Ishikawa (cell line): ENCODE measurements at regions not wholly inside any gene's neighbourhood (a gene's known extent, or its start where the extent isn't known, plus 50 kb on each side); places are given as distances from the start of the nearest gene placed in this dataset.

ENCODE experiments used
- FOXM1 ChIP-seq: IDR thresholded peaks from 2 replicates; pipeline ENCODE4 v1.6.1; 2012; ENCODE audit warnings: low read depth, borderline replicate concordance
- MAX ChIP-seq: IDR thresholded peaks from 2 replicates; pipeline ENCODE4 v1.6.1; 2012
- REST ChIP-seq: IDR thresholded peaks from 2 replicates; pipeline ENCODE4 v1.6.1; 2012; ENCODE audit warnings: low read depth, mild to moderate bottlenecking
- TAF1 ChIP-seq: IDR thresholded peaks from 2 replicates; pipeline ENCODE4 v1.6.1; 2012; ENCODE audit warnings: low read depth, mild to moderate bottlenecking
- USF1 ChIP-seq: IDR thresholded peaks from 2 replicates; pipeline ENCODE4 v1.6.1; 2012
- YY1 ChIP-seq: IDR thresholded peaks from 2 replicates; pipeline ENCODE4 v1.6.1; 2012; ENCODE audit warnings: low read depth

GRCh38 chr14:39609119-39609518, 176.9 kb upstream of the FBXO33 start:
- TF ChIP-seq TAF1: no peak
- no peak for TF ChIP-seq MAX
- TF ChIP-seq YY1: no peak
- no peak for TF ChIP-seq FOXM1
- TF ChIP-seq REST: no peak
- TF ChIP-seq USF1: no peak
